GDM1 (cell line): ENCODE measurements at regions not wholly inside any gene's neighbourhood (a gene's known extent, or its start where the extent isn't known, plus 50 kb on each side); places are given as distances from the start of the nearest gene placed in this dataset.

ENCODE experiments used
- DNase-seq: peaks from one replicate; lab custom pipeline; 2025; lab: John Stamatoyannopoulos, UW

GRCh38 chr1:224846119-224846907 lies 83.2 kb upstream of the DNAH14 start:
- no peak for DNase-seq

- DNase-seq: no peak
Measured at GRCh38 chr1:224850446-224850845, 79.0 kb upstream of the DNAH14 start.

GRCh38 chr1:224851210-224851847 lies 78.1 kb upstream of the DNAH14 start:
- DNase-seq: peak; percentile 35

GRCh38 chr1:224851848-224852261 lies 77.6 kb upstream of the DNAH14 start:
- no peak for DNase-seq

- no peak for DNase-seq
Measured at GRCh38 chr1:224852901-224853568, 76.4 kb upstream of the DNAH14 start.

- no peak for DNase-seq
Measured at GRCh38 chr1:224856973-224857372, 72.5 kb upstream of the DNAH14 start.

GRCh38 chr1:224859651-224860050 lies 69.8 kb upstream of the DNAH14 start:
- no peak for DNase-seq

- no peak for DNase-seq
Measured at GRCh38 chr1:224860488-224861338, 68.8 kb upstream of the DNAH14 start.

- DNase-seq: no peak
Measured at GRCh38 chr1:224861339-224861716, 68.1 kb upstream of the DNAH14 start.

GRCh38 chr1:224863486-224863885 lies 66.0 kb upstream of the DNAH14 start:
- DNase-seq: no peak

- no peak for DNase-seq
Measured at GRCh38 chr1:224864006-224864405, 65.5 kb upstream of the DNAH14 start.

- no peak for DNase-seq
Measured at GRCh38 chr1:224865510-224865909, 64.0 kb upstream of the DNAH14 start.

GRCh38 chr1:224866940-224867339 lies 62.5 kb upstream of the DNAH14 start:
- no peak for DNase-seq

GRCh38 chr1:224867715-224868114 lies 61.8 kb upstream of the DNAH14 start:
- no peak for DNase-seq

- DNase-seq: no peak
Measured at GRCh38 chr1:224872832-224873433, 56.5 kb upstream of the DNAH14 start.

- DNase-seq: no peak
Measured at GRCh38 chr1:224873434-224874369, 55.8 kb upstream of the DNAH14 start.

GRCh38 chr1:224874775-224875174 lies 54.7 kb upstream of the DNAH14 start:
- no peak for DNase-seq

GRCh38 chr1:224879162-224879803 lies 50.2 kb upstream of the DNAH14 start:
- DNase-seq: no peak
